ENCODE measurements at regions not wholly inside any gene's neighbourhood (a gene's known extent, or its start where the extent isn't known, plus 50 kb on each side); places are given as distances from the start of the nearest gene placed in this dataset.

- TF ChIP-seq CTCF (IDR thresholded peaks at IDR 0.05), result no peak
Observed at GRCh38 chr20:48364055-48364454, 463.7 kb downstream of the PREX1 start.

- TF ChIP-seq CTCF (IDR thresholded peaks at IDR 0.05), result no peak
Observed at GRCh38 chr20:48360342-48360975, 467.3 kb downstream of the PREX1 start.

GRCh38 chr20:48359692-48360341, 468.0 kb downstream of the PREX1 start:
- TF ChIP-seq CTCF (IDR thresholded peaks at IDR 0.05), result no peak

- TF ChIP-seq CTCF (IDR thresholded peaks at IDR 0.05), result no peak
Observed at GRCh38 chr20:48358176-48359054, 469.4 kb downstream of the PREX1 start.

GRCh38 chr20:48357714-48358113, 470.1 kb downstream of the PREX1 start:
- no peak for TF ChIP-seq CTCF (IDR thresholded peaks at IDR 0.05)

GRCh38 chr20:48354903-48355302, 472.9 kb downstream of the PREX1 start:
- no peak for TF ChIP-seq CTCF (IDR thresholded peaks at IDR 0.05)

GRCh38 chr20:48354320-48354876, 473.4 kb downstream of the PREX1 start:
- TF ChIP-seq CTCF (IDR thresholded peaks at IDR 0.05), result no peak
